ENCODE measurements at regions not wholly inside any gene's neighbourhood (a gene's known extent, or its start where the extent isn't known, plus 50 kb on each side); places are given as distances from the start of the nearest gene placed in this dataset.
A peak's percentile ranks its signal among the peaks of the same experiment; 100 is the strongest.
"Not testable (repeated sequence)": the region's sequence is repeated elsewhere in the genome, so short reads cannot be mapped to it uniquely, and the experiment has no call there.

- no peak for DNase-seq (ENCODE audit: low read depth)
Measured at GRCh38 chr9:86488345-86488744, 134.1 kb upstream of the TUT7 start.

DNA sequence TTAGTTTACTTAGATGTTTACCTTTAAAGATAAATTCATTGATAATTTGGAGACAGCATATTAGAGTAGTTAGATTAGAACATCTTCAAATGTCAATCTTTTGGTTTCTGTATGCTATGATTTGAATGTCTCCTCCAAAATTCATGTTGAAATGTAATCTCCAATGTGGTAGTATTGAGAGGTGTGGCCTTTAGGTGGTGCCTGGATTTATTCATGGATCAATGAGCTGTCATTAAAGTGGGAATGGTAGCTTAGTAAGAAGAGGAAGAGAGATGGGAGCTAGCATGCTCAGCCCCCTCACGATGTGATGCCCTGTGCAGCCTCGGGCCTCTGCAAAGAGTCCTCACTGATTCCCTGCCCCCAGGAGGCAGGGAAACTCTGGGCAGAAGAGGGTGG lies 133.6 kb upstream of the TUT7 start:
- no peak for DNase-seq (ENCODE audit: low read depth)

GRCh38 chr9:86486891-86487837 lies 133.0 kb upstream of the TUT7 start:
- peak; percentile 77 for DNase-seq (ENCODE audit: low read depth)

- no peak for DNase-seq (ENCODE audit: low read depth)
Measured at GRCh38 chr9:86485359-86485758, 131.1 kb upstream of the TUT7 start.

DNA sequence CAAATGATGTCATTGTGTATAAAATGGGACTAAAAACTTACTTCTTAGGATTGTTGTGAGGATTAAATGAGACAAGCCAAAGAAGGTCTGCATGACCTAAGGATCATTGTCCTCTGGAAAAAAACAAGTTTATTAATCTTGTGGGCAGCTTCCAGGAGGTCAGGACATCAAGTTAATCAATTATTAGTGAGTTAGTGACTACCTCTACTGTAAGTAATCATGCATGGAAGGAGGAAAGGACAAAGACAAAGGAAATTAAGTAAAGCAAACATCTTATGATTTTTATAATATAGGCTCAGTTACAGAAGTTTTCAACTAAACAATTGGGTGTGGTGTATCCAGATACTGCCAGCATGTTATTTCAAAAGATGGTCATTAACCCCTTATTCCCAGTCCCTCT lies 129.3 kb upstream of the TUT7 start:
- DNase-seq (ENCODE audit: low read depth) = no peak

- DNase-seq (ENCODE audit: low read depth) = no peak
Measured at GRCh38 chr9:86481466-86481865, 127.3 kb upstream of the TUT7 start.

GRCh38 chr9:86475255-86475654 lies 121.0 kb upstream of the TUT7 start:
- not testable (repeated sequence) for DNase-seq (ENCODE audit: low read depth)

DNA sequence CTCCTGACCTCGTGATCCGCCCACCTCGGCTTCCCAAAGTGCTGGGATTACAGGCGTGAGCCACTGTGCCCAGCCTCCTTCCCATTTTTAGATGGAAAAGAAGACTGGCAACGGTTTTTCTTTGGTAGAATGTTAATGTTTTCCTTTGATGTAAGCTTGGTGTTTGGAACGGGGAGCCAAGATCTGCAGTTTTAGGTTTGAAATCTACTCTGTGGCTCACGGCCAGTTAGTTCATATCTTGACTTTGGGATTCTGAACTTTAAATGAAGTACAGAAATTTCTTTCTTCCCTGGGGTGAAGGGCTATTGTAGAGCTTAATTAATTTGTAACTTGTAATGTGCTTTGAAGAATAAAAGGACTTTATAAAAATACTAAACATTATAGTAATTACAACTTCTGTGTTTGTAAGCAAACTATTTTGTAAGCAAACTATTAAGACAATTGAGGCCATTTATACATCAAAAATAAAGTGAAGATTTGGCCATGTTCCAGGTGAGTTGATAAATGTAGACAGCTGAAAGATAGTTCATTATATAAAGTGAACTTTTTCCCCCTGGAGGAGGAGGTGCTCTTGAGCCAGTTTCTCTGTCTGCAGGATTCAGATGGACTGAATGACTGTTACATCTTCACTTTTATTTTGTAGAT lies 117.1 kb upstream of the TUT7 start:
- no peak for DNase-seq (ENCODE audit: low read depth)

DNA sequence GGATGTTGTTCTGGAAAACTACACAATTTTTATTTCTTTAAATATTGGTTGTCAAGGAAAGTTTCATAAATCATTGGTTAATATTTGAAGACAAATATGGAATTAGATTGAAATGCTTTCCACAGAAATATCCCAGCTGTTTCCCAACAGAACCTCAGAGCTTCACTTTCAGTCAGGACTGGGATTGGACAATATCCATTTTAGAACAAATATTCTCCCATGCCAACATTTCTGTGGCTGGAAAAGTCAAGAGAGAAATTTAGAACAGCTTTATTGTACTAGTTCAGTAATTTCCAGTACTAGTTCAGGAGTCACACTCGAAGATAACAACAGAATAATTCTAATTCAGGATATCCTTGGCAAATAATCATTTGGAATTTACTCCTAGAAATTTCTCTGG lies 116.1 kb upstream of the TUT7 start:
- DNase-seq (ENCODE audit: low read depth) = no peak

- DNase-seq (ENCODE audit: low read depth) = no peak
Measured at GRCh38 chr9:86469476-86470250, 115.5 kb upstream of the TUT7 start.

GRCh38 chr9:86464242-86464641 lies 110.0 kb upstream of the TUT7 start:
- no peak for DNase-seq (ENCODE audit: low read depth)

- DNase-seq (ENCODE audit: low read depth) = no peak
Measured at GRCh38 chr9:86460216-86461002, 106.2 kb upstream of the TUT7 start.

- DNase-seq (ENCODE audit: low read depth) = no peak
Measured at GRCh38 chr9:86459599-86460155, 105.5 kb upstream of the TUT7 start.

GRCh38 chr9:86459191-86459590 lies 105.0 kb upstream of the TUT7 start:
- no peak for DNase-seq (ENCODE audit: low read depth)

- no peak for DNase-seq (ENCODE audit: low read depth)
Measured at GRCh38 chr9:86458191-86458855, 104.1 kb upstream of the TUT7 start.

GRCh38 chr9:86456416-86456815 lies 102.2 kb upstream of the TUT7 start:
- no peak for DNase-seq (ENCODE audit: low read depth)

- DNase-seq (ENCODE audit: low read depth) = no peak
Measured at GRCh38 chr9:86454701-86455615, 100.7 kb upstream of the TUT7 start.

DNA sequence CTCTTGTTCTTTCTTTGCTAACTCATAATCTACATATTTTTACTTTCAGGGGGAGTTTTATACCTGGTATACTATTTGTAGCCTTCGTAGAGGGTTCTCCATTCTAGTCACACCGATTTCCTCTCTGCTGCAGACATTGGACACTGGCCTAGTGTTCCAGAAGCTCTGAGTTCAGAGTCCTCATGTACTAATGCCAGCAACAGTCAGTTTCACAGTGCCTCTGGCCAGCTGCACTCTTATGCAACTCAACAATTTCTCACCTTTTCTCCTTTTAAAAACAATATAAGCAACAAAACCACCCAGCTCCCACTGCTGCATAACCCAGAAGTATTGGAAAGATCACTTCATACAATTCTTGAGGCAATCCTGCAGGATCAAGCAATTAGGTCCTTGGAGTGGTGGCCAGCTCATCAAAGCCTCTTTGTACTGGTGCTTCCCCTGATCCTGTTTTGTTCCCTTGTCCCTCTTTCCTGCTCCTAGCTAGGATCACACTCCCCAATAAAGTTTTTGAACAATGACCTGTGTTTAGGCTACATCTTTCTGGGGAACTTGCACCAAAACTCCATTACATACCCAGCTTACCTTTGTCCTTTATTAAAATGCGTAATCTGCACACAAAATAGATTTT lies 98.1 kb upstream of the TUT7 start:
- no peak for DNase-seq (ENCODE audit: low read depth)

DNA sequence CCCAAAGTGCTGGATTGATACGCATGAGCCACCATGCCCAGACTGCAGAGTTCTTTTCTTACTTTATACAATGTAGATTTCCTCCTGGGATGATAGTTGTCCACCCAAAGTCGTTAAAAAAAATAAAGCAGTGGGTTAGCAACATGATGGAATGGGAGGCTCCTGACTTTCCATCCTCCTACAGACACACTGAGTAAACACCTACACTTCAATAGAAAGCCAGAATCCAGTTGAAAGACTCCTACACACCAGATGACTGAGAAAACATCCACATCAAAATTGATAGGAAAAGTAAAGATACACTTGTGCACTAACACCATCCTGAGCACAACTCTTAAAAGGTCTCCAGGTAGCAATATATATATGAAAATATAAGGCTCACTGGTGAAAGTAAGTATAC lies 95.0 kb upstream of the TUT7 start:
- DNase-seq (ENCODE audit: low read depth) = no peak

Data from fibroblast of the conjunctiva (primary cell).